GM12891 (cell line): ENCODE measurements at regions not wholly inside any gene's neighbourhood (a gene's known extent, or its start where the extent isn't known, plus 50 kb on each side); places are given as distances from the start of the nearest gene placed in this dataset.
"Not testable (repeated sequence)": the region's sequence is repeated elsewhere in the genome, so short reads cannot be mapped to it uniquely, and the experiment has no call there.

Source experiments
- POLR2A ChIP-seq: IDR thresholded peaks from 2 replicates; pipeline ENCODE4 v1.6.1; 2011; ENCODE audit warnings: low read depth, low read length, control low read depth
- POLR2AphosphoS5 ChIP-seq: IDR thresholded peaks from 2 replicates; pipeline ENCODE4 v1.6.1; 2011; ENCODE audit warnings: low read depth, low read length, control low read depth

- not testable (repeated sequence) for TF ChIP-seq POLR2A, POLR2AphosphoS5
Observed at GRCh38 chr2:57232341-57232740, 814.3 kb upstream of the VRK2 start.
